ENCODE measurements at regions not wholly inside any gene's neighbourhood (a gene's known extent, or its start where the extent isn't known, plus 50 kb on each side); places are given as distances from the start of the nearest gene placed in this dataset.

- no peak overlapping the region for H3K4me3 Mint-ChIP-seq
- TF ChIP-seq, protein P1, sequence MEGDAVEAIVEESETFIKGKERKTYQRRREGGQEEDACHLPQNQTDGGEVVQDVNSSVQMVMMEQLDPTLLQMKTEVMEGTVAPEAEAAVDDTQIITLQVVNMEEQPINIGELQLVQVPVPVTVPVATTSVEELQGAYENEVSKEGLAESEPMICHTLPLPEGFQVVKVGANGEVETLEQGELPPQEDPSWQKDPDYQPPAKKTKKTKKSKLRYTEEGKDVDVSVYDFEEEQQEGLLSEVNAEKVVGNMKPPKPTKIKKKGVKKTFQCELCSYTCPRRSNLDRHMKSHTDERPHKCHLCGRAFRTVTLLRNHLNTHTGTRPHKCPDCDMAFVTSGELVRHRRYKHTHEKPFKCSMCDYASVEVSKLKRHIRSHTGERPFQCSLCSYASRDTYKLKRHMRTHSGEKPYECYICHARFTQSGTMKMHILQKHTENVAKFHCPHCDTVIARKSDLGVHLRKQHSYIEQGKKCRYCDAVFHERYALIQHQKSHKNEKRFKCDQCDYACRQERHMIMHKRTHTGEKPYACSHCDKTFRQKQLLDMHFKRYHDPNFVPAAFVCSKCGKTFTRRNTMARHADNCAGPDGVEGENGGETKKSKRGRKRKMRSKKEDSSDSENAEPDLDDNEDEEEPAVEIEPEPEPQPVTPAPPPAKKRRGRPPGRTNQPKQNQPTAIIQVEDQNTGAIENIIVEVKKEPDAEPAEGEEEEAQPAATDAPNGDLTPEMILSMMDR (conservative IDR thresholded peaks at IDR 0.05): no peak
- H3K27ac Mint-ChIP-seq (ENCODE audit: unreplicated experiment): no peak overlapping the region
- peaks cover 76% of the 10 kb centered on the region for H3K27me3 Mint-ChIP-seq (ENCODE audit: low read depth)
- no peaks in the 10 kb centered on the region for H3K9me3 Mint-ChIP-seq
- H3K4me1 Mint-ChIP-seq: peaks cover 20% of the 10 kb centered on the region
- no peak for DNase-seq (ENCODE audit: low read depth, low spot score)
- no peaks in the 10 kb centered on the region for H3K36me3 Mint-ChIP-seq (ENCODE audit: low read depth)
These were observed 99.7 kb downstream of the INHBB start for GRCh38 chr2:120445449-120446143.

GRCh38 chr2:120446236-120447126 lies 100.5 kb downstream of the INHBB start:
- Mint-ChIP-seq H3K36me3 (ENCODE audit: low read depth) (no peaks in the 10 kb centered on the region), H3K27ac (ENCODE audit: unreplicated experiment) (no peak overlapping the region), H3K4me1 (peaks cover 13% of the 10 kb centered on the region), H3K9me3 (no peaks in the 10 kb centered on the region), H3K4me3 (no peak overlapping the region), H3K27me3 (ENCODE audit: low read depth) (peaks cover 76% of the 10 kb centered on the region)
- DNase-seq (ENCODE audit: low read depth, low spot score): no peak
- TF ChIP-seq, protein P1 (conservative IDR thresholded peaks at IDR 0.05): no peak

DNA sequence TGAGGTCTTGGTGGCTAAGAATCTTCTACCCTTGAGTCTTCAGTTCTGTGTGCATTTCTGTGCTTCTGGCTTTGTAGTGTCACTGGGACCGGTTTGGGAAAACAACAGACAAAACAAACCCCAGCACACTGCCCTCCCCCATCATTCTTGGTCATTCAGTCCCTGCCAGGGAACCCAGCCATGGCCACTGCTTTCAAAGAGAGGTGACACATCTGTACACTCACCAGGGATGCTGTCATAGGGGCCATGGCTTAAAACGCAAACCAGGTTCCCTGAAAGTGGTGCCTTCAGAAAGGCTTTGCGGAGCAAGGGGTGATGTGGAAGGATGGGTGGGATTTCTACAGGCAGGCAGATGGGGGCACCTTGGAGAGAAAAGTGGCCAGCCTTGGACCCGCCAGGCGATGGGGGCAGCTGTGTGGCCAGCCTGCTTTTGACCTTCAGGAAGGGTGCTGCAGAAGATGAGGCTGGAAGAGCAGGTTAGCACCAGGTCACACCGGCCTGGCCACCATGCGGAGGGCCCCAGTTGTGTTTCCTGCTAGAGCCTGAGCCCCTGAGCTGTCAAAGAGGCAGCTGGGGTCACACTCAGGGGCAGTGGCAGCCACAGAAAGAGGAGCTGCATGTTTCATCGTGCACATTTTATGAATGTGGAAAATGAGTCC lies 101.3 kb downstream of the INHBB start:
- no peaks in the 10 kb centered on the region for H3K36me3 Mint-ChIP-seq (ENCODE audit: low read depth)
- DNase-seq (ENCODE audit: low read depth, low spot score): no peak
- peaks cover 6% of the 10 kb centered on the region for H3K4me1 Mint-ChIP-seq
- peaks cover 74% of the 10 kb centered on the region for H3K27me3 Mint-ChIP-seq (ENCODE audit: low read depth)
- no peak overlapping the region for H3K4me3 Mint-ChIP-seq
- TF ChIP-seq, protein P1 (conservative IDR thresholded peaks at IDR 0.05): no peak
- no peak overlapping the region for H3K27ac Mint-ChIP-seq (ENCODE audit: unreplicated experiment)
- H3K9me3 Mint-ChIP-seq: no peaks in the 10 kb centered on the region

GRCh38 chr2:120448436-120448835 lies 102.5 kb downstream of the INHBB start:
- H3K4me3 Mint-ChIP-seq: no peak overlapping the region
- TF ChIP-seq, protein P1 (conservative IDR thresholded peaks at IDR 0.05): no peak
- H3K4me1 Mint-ChIP-seq: no peaks in the 10 kb centered on the region
- no peaks in the 10 kb centered on the region for H3K36me3 Mint-ChIP-seq (ENCODE audit: low read depth)
- no peak overlapping the region for H3K27ac Mint-ChIP-seq (ENCODE audit: unreplicated experiment)
- H3K9me3 Mint-ChIP-seq: no peaks in the 10 kb centered on the region
- no peak for DNase-seq (ENCODE audit: low read depth, low spot score)
- H3K27me3 Mint-ChIP-seq (ENCODE audit: low read depth): peaks cover 72% of the 10 kb centered on the region

DNA sequence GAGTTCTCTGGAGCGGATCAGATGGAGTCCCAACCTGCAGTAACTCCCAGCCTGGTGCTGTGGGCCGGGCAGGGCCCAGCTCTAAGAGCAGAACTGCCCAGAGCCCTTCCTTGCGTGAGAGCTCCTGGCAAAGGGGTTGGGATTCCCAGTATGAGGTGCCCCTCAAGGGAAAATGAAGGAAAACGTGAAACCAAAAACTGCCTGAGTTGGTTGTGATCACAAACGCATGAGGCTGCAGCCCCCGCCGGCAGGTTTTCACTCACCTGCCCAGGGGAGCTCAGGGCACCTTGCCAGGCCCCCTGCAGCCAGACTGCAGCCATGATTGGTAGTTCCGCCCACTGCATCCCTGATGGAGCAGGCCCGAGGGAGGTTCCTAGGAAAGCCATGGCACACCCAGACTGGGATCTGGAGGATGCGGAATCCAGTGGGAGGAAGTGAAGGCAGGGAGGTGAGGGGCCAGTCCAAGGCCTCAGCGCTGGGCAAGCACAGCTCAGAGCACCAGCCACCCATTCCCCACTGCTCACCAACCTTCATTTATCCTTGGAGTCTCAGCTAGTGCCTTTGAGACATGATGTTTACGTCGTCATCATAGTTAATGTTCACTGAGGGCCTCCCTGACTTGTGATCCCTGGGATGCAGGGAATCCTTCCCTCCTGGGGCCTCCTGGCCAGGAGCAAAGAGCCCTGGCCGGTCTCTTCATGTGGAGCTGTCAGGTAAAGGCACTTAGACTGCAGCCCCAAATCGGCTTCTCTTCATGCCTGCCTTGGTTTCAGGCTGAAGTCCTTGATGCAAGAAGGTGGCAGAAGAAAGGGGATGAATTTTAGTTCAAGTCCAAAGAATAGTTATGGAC lies 103.2 kb downstream of the INHBB start:
- DNase-seq (ENCODE audit: low read depth, low spot score): no peak
- no peak overlapping the region for H3K27ac Mint-ChIP-seq (ENCODE audit: unreplicated experiment)
- no peak overlapping the region for H3K4me3 Mint-ChIP-seq
- no peaks in the 10 kb centered on the region for H3K9me3 Mint-ChIP-seq
- H3K4me1 Mint-ChIP-seq: no peaks in the 10 kb centered on the region
- H3K27me3 Mint-ChIP-seq (ENCODE audit: low read depth): peaks cover 69% of the 10 kb centered on the region
- TF ChIP-seq, protein P1 (conservative IDR thresholded peaks at IDR 0.05): no peak
- H3K36me3 Mint-ChIP-seq (ENCODE audit: low read depth): no peaks in the 10 kb centered on the region

All from neural crest cell (in vitro differentiated cells).